Endothelial cell (in vitro differentiated cells): ENCODE measurements at regions not wholly inside any gene's neighbourhood (a gene's known extent, or its start where the extent isn't known, plus 50 kb on each side); places are given as distances from the start of the nearest gene placed in this dataset.

ENCODE experiments used
- DNase-seq: peaks from one replicate; pipeline ENCODE4 v3.0.0; 2021; ENCODE audit warnings: low spot score
- H3K27ac Mint-ChIP-seq: one replicate; pipeline ENCODE4 v1.8.0; 2021; ENCODE audit warnings: mixed read lengths, inconsistent platforms; ENCODE audit not compliant: unreplicated experiment
- H3K27me3 Mint-ChIP-seq: one replicate; pipeline ENCODE4 v1.8.0; 2021; ENCODE audit warnings: mild to moderate bottlenecking, moderate library complexity, mixed read lengths, inconsistent platforms; ENCODE audit not compliant: unreplicated experiment
- H3K36me3 Mint-ChIP-seq: one replicate; pipeline ENCODE4 v1.8.0; 2021; ENCODE audit warnings: mild to moderate bottlenecking, low read depth, mixed read lengths, inconsistent platforms; ENCODE audit not compliant: unreplicated experiment
- H3K4me1 Mint-ChIP-seq: one replicate; pipeline ENCODE4 v1.8.0; 2021; ENCODE audit warnings: mild to moderate bottlenecking, mixed read lengths, inconsistent platforms; ENCODE audit not compliant: unreplicated experiment
- H3K4me3 Mint-ChIP-seq: one replicate; pipeline ENCODE4 v1.8.0; 2021; ENCODE audit warnings: mild to moderate bottlenecking, mixed read lengths, inconsistent platforms; ENCODE audit not compliant: unreplicated experiment
- H3K9me3 Mint-ChIP-seq: one replicate; pipeline ENCODE4 v1.8.0; 2021; ENCODE audit warnings: mixed read lengths, inconsistent platforms; ENCODE audit not compliant: unreplicated experiment
- CTCF ChIP-seq: fragments of 200-600 bp; sonication (generic); IDR thresholded peaks from one replicate; pipeline ENCODE4 v1.5.0; 2021; ENCODE audit warnings: antibody characterized with exemption; ENCODE audit not compliant: unreplicated experiment

- H3K27me3 Mint-ChIP-seq: no peaks in the 10 kb centered on the region
- H3K4me3 Mint-ChIP-seq: no peak overlapping the region
- no peaks in the 10 kb centered on the region for H3K4me1 Mint-ChIP-seq
- DNase-seq: no peak
- no peak for TF ChIP-seq CTCF
- H3K9me3 Mint-ChIP-seq: peaks cover 7% of the 10 kb centered on the region
- no peak overlapping the region for H3K27ac Mint-ChIP-seq
- H3K36me3 Mint-ChIP-seq: no peaks in the 10 kb centered on the region
These were observed 721.9 kb downstream of the BRINP1 start for GRCh38 chr9:118647331-118647730.

GRCh38 chr9:118650417-118650816, 718.8 kb downstream of the BRINP1 start:
- TF ChIP-seq CTCF: no peak
- Mint-ChIP-seq H3K27ac (no peak overlapping the region), H3K27me3 (peaks cover 2% of the 10 kb centered on the region), H3K4me1 (no peaks in the 10 kb centered on the region), H3K9me3 (peaks cover 6% of the 10 kb centered on the region), H3K36me3 (no peaks in the 10 kb centered on the region), H3K4me3 (no peak overlapping the region)
- no peak for DNase-seq

GRCh38 chr9:118651511-118651910, 717.7 kb downstream of the BRINP1 start:
- H3K4me1 Mint-ChIP-seq: no peaks in the 10 kb centered on the region
- no peak for DNase-seq
- H3K9me3 Mint-ChIP-seq: no peaks in the 10 kb centered on the region
- no peak overlapping the region for H3K27ac Mint-ChIP-seq
- peaks cover 2% of the 10 kb centered on the region for H3K27me3 Mint-ChIP-seq
- H3K36me3 Mint-ChIP-seq: no peaks in the 10 kb centered on the region
- TF ChIP-seq CTCF: no peak
- H3K4me3 Mint-ChIP-seq: no peak overlapping the region

- no peak for TF ChIP-seq CTCF
- no peak overlapping the region for H3K4me3 Mint-ChIP-seq
- H3K36me3 Mint-ChIP-seq: no peaks in the 10 kb centered on the region
- H3K27me3 Mint-ChIP-seq: peaks cover 2% of the 10 kb centered on the region
- no peaks in the 10 kb centered on the region for H3K4me1 Mint-ChIP-seq
- DNase-seq: no peak
- no peaks in the 10 kb centered on the region for H3K9me3 Mint-ChIP-seq
- no peak overlapping the region for H3K27ac Mint-ChIP-seq
These were observed 717.0 kb downstream of the BRINP1 start for GRCh38 chr9:118652258-118652657.

GRCh38 chr9:118652912-118653311, 716.3 kb downstream of the BRINP1 start:
- H3K27ac Mint-ChIP-seq: no peak overlapping the region
- no peaks in the 10 kb centered on the region for H3K4me1 Mint-ChIP-seq
- no peaks in the 10 kb centered on the region for H3K9me3 Mint-ChIP-seq
- no peak for TF ChIP-seq CTCF
- H3K27me3 Mint-ChIP-seq: peaks cover 2% of the 10 kb centered on the region
- no peak for DNase-seq
- no peak overlapping the region for H3K4me3 Mint-ChIP-seq
- H3K36me3 Mint-ChIP-seq: no peaks in the 10 kb centered on the region
